ENCODE measurements at regions not wholly inside any gene's neighbourhood (a gene's known extent, or its start where the extent isn't known, plus 50 kb on each side); places are given as distances from the start of the nearest gene placed in this dataset.

DNA sequence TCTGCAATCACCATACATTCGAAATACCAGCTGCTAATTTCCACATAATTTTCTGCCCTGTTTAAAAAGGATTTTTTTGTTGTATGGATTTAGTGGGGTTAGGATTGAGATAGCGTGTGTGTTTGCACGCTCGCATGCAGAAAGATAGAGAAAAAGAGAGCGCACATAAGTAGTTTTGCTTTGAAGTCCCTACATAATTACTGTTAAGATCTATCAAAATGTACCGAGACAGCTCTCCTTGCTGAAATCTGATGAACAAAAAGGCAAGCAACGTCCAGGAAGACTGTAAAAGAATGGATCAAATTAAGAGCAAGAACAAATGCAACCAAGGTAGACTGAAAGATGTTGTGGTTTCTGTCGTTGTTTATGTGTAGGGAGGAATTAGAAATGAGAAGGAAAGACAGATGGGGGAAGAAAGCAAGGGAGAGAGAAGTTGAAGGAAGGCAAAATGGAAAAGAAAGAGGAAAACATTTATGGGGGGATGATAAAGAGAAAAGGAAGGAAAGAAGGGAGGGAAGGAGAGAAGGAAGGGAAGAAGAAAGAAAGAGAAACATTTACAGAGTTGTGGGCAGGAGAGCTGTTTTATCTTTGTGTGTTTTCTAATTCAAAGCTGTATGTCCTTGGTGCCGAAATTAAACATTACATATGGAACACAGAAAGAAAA is 522.3 kb downstream of the MED13L start:
- Histone ChIP-seq H3K4me1 (ENCODE audit: insufficient read depth, low read length) (peaks cover 7% of the 10 kb centered on the region), H3K9ac (ENCODE audit: low read depth, low read length) (no peak overlapping the region), H3K36me3 (ENCODE audit: insufficient read depth, low read length) (no peaks in the 10 kb centered on the region)

DNA sequence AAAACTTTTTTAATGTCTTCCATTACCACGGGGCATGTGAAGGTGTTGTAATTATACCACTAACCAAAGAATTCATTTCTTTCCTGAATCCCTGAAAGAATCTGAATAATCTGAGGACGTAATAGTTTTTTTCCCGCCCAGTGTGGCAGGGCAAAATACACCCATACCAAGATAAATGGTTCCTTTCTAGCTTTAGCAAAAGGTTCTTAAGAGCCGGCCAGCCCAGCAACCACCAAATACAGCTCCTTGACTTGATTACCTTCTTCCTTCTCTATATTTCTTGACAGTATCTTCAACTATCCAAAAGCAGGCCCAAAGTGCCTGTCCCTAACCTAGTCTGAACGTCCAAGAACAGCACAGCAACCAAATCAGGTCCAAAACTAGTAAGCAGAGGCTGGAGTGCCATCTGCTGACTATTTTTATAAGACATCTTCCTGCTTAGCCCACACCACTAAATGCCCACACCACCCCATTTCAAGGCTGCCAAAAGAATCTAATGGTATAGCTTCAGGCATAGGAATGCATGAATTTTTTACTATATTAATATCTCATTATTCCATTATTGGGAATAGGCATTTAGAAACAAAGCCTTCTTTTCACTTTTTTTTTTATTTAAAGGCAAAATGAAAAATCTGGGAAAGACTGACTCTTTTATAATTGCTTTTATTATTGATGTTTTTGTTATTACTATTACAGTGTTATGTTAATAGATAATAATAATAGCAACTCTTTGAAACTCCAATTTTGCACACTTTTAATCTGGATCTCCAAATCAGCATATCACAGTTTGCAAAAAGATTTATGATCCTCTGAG is 524.4 kb downstream of the MED13L start:
- no peaks in the 10 kb centered on the region for H3K9me3 ChIP-seq (ENCODE audit: control insufficient read depth, insufficient read depth, low read length)
- H3K9ac ChIP-seq (ENCODE audit: low read depth, low read length) = no peak overlapping the region
- peaks cover 7% of the 10 kb centered on the region for H3K4me1 ChIP-seq (ENCODE audit: insufficient read depth, low read length)
- no peaks in the 10 kb centered on the region for H3K36me3 ChIP-seq (ENCODE audit: insufficient read depth, low read length)

More for the DNA sequence above, 522.3 kb downstream of the MED13L start:
- H3K9me3 ChIP-seq (ENCODE audit: control insufficient read depth, insufficient read depth, low read length) = no peaks in the 10 kb centered on the region

DNA sequence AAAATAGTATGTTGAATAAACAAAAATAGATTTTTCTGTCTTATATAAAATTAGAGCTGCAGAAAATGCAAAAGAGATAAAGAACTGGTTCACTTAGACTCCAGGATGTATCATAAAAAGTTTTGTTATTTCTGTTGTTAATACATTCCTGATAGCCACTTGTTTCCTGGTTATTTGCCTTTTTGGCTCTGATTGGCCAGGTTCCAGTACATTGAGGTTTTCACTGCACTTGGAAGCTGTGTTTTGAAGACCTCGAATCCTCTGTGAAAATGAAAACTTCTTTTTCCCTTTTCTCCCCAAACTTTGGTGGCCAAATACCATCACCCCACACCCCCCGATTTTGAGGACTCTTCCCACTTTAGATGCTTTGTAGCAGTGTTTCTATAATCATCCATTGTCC is 525.3 kb downstream of the MED13L start:
- H3K9ac ChIP-seq (ENCODE audit: low read depth, low read length) = no peak overlapping the region
- no peaks in the 10 kb centered on the region for H3K9me3 ChIP-seq (ENCODE audit: control insufficient read depth, insufficient read depth, low read length)
- no peaks in the 10 kb centered on the region for H3K36me3 ChIP-seq (ENCODE audit: insufficient read depth, low read length)
- peaks cover 7% of the 10 kb centered on the region for H3K4me1 ChIP-seq (ENCODE audit: insufficient read depth, low read length)

DNA sequence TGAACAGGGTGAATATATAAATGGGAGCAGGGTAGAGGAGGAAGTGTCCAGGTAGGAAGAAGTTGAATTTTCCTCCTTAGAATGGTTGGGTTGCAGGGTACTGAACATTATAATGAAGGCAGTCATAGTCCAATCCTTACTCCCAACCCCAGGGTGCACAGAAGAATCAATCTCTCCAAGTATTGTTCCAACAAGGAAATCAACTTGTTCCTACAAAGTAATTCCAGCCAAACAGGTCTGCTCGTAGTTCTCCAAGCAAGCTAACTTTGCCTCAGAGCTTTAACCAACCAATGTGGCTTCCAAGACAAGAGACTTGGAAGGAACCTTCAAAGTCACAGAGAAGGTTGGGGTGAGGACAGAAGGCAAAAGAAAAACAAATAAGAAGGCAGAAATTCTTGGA is 527.2 kb downstream of the MED13L start:
- H3K9me3 ChIP-seq (ENCODE audit: control insufficient read depth, insufficient read depth, low read length) = no peaks in the 10 kb centered on the region
- H3K4me1 ChIP-seq (ENCODE audit: insufficient read depth, low read length) = no peaks in the 10 kb centered on the region; the same call in 1 of the 2 replicates
- H3K9ac ChIP-seq (ENCODE audit: low read depth, low read length) = no peak overlapping the region
- no peaks in the 10 kb centered on the region for H3K36me3 ChIP-seq (ENCODE audit: insufficient read depth, low read length)

DNA sequence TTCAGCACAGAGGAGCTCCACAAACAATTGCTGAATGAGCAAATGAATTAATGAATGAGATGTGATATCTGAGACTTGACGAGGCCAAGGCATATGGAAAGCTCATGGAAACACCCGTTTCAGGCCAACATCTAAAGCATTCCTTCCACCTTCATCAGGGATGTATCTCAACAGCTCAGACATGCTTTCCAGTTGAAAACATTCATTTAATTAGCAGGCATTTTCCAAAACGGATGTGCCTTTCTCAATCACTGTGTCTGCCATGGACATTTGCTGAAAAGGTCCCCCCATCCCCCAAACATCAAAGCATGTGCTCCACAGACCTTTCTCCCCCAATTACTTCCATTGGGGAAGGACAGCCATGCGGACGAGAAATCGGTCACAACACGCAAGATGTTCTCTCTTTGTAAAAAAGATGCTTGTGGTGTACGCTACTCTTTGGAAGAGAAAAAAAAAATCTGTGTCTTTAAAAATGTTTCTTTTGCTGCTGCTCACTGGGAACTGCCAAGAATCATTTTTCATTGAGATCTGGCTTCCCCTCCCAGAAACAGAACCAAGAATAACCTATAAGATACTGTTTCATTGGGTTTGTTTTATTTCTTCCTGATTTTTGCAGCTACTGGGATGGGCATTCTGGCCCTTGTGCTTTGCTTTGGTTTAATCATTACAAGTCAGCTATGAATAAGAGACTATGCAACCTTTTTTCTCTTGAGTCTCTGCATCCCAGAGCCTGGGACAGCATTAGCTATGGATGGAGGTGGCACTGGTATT is 528.2 kb downstream of the MED13L start:
- no peaks in the 10 kb centered on the region for H3K4me1 ChIP-seq (ENCODE audit: insufficient read depth, low read length)
- H3K36me3 ChIP-seq (ENCODE audit: insufficient read depth, low read length) = no peaks in the 10 kb centered on the region
- H3K9ac ChIP-seq (ENCODE audit: low read depth, low read length) = no peak overlapping the region
- no peaks in the 10 kb centered on the region for H3K9me3 ChIP-seq (ENCODE audit: control insufficient read depth, insufficient read depth, low read length)

DNA sequence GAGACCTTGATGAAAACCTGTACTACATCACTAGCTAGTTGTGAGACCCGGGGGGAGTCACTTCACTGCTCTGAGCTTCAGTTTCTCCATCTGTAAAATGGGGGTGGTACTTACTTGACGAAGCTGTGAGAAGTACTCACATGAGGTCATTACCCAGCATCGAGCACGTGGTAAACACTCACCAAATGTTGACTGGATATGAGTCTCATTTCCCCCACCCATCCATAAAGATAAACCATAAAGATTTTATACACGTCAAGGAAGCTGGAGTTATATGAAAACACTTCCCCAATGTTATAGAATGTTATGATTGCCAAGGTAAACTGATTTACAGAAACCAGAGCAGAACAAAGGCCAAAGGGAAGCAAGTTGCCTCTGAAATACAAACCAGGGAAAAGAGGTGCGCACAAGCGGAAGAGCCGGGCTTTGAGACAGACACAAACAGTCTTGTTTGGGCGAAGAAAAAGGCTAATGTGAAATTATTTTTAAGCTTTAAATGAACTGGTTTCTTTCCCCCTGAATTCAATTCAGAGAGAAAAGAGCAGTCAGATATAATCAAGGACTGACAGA is 536.8 kb downstream of the MED13L start:
- H3K36me3 ChIP-seq (ENCODE audit: insufficient read depth, low read length) = no peaks in the 10 kb centered on the region
- H3K4me1 ChIP-seq (ENCODE audit: insufficient read depth, low read length) = no peaks in the 10 kb centered on the region
- no peak overlapping the region for H3K9ac ChIP-seq (ENCODE audit: low read depth, low read length)
- no peaks in the 10 kb centered on the region for H3K9me3 ChIP-seq (ENCODE audit: control insufficient read depth, insufficient read depth, low read length)

DNA sequence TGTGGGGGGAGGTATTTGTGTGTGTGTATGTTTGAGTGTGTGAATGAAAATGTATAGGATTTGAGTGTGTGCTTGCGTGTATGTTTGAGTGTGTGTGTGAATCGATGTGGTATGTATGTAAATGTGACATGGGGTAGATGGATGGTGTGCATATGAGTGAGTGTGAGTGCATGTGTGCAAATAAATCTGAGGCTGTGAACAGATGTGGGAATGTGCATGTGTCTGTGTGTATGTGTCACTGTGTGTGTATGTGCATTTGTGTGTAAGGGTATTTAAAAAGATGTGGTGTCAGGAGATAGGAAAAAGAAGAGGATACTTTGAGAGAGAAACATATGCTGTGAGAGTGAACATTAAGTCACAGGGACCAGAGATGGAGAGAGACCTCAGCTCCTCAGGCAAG is 539.6 kb downstream of the MED13L start:
- no peaks in the 10 kb centered on the region for H3K9me3 ChIP-seq (ENCODE audit: control insufficient read depth, insufficient read depth, low read length)
- no peaks in the 10 kb centered on the region for H3K36me3 ChIP-seq (ENCODE audit: insufficient read depth, low read length)
- H3K9ac ChIP-seq (ENCODE audit: low read depth, low read length) = no peak overlapping the region
- no peaks in the 10 kb centered on the region for H3K4me1 ChIP-seq (ENCODE audit: insufficient read depth, low read length)

DNA sequence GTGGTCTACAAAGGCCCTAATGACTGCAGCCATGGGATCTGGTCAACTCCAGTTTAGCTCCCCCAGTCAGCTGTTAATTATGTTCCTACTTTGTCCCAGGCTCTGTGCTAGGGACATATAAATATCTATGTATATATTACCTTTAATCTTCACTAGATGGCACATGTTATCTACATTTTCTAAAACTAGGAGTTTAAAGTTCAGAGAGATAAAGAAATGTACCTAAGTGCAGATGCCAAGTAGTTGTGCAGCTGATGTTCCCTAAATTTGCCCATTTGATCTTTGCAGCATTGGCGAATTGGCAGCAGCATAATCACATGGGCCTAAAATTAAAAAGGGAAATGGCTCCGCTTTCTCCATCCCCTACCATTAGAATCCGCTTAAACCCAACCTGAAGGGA is 541.1 kb downstream of the MED13L start:
- H3K9ac ChIP-seq (ENCODE audit: low read depth, low read length) = no peak overlapping the region
- H3K36me3 ChIP-seq (ENCODE audit: insufficient read depth, low read length) = no peaks in the 10 kb centered on the region
- no peaks in the 10 kb centered on the region for H3K4me1 ChIP-seq (ENCODE audit: insufficient read depth, low read length)
- no peaks in the 10 kb centered on the region for H3K9me3 ChIP-seq (ENCODE audit: control insufficient read depth, insufficient read depth, low read length)

DNA sequence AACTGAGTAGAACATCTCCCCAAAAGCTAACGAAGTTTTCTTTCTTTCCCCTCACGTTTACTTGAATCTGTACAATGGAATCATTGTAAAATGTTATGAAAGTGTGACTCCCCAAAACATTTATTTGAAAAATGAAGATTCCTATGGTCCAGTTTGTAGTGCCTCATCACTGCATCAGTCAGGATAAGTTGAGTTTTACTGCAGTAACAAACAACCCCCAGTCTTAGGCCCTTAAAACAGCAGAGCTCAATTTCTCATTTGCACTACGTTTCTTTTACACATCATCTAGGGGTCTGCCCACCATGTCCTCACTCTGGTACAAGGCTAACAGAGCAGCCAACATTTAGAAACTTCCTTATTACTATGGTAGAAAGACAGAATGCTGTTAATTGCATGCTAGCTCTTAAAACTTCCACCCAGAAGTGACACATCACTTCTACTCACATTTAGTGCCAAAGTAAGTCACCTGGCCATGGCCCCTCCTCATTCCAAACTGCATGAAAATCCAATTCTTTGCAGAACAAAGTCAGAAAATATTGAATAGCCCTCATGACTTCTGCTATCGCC is 546.4 kb downstream of the MED13L start:
- Histone ChIP-seq H3K36me3 (ENCODE audit: insufficient read depth, low read length) (no peaks in the 10 kb centered on the region), H3K9ac (ENCODE audit: low read depth, low read length) (no peak overlapping the region), H3K9me3 (ENCODE audit: control insufficient read depth, insufficient read depth, low read length) (no peaks in the 10 kb centered on the region), H3K4me1 (ENCODE audit: insufficient read depth, low read length) (no peaks in the 10 kb centered on the region)

DNA sequence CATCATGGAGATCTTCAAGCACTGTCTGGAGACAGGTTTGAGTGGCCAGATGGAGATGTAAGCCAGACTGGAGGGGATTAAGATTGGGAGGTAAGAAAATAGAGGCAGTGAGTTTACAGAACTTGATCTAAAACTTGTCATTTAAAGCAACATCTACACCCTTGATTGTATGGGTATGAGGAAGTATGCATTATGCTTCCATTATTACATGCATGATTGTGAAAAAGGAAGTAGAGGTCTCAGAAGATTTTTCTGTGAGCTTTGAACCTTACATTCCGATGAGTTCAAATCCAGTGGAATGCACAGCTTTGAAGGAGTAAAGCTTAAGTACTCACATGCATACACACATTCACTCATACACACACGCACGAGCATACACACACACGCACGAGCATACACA is 550.8 kb downstream of the MED13L start:
- no peaks in the 10 kb centered on the region; the same call in 1 of the 2 replicates for H3K9me3 ChIP-seq (ENCODE audit: control insufficient read depth, insufficient read depth, low read length)
- no peak overlapping the region for H3K9ac ChIP-seq (ENCODE audit: low read depth, low read length)
- no peaks in the 10 kb centered on the region for H3K4me1 ChIP-seq (ENCODE audit: insufficient read depth, low read length)
- H3K36me3 ChIP-seq (ENCODE audit: insufficient read depth, low read length) = no peaks in the 10 kb centered on the region

DNA sequence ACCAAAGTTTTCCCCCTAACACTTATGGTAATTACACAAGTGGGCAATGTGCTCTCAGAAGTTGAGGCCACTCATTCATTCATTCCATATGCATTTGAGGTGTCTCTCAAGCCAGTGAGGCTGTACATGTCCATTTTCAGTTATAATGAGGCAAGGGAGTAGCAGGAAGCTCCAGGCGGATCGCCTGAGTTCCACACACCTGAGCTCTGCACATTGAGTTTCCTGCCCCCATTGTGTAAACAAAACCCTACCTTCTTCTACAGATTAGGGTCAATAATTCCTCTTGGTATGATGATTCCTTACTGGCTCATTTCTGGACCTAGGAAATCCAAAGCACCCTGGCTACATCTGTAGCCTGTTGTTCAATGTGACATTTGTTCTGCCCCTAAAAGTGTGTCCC is 555.3 kb downstream of the MED13L start:
- Histone ChIP-seq H3K4me1 (ENCODE audit: insufficient read depth, low read length) (no peaks in the 10 kb centered on the region), H3K36me3 (ENCODE audit: insufficient read depth, low read length) (no peaks in the 10 kb centered on the region), H3K9me3 (ENCODE audit: control insufficient read depth, insufficient read depth, low read length) (no peaks in the 10 kb centered on the region; the same call in 1 of the 2 replicates), H3K9ac (ENCODE audit: low read depth, low read length) (no peak overlapping the region)

DNA sequence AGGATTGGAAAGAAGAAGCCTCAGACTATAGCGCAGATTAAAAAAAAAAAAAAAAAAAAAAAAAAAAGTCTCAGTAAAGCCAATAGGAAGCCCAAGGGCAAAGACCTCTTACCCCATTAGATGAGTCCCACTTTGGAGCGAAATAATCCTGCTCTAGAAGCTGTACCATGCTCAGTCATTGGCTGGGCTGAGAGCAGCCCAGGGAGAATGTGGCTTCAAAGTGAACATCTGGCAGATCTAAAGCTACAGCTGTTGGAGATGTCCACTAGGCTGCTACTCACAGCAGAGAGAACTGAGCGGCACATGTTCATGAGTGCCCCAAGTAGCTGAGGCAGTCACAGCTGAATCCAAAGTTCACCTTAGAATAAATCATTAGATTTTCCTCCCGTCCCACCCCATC is 560.9 kb downstream of the MED13L start:
- no peaks in the 10 kb centered on the region for H3K9me3 ChIP-seq (ENCODE audit: control insufficient read depth, insufficient read depth, low read length)
- H3K36me3 ChIP-seq (ENCODE audit: insufficient read depth, low read length) = no peaks in the 10 kb centered on the region
- H3K4me1 ChIP-seq (ENCODE audit: insufficient read depth, low read length) = no peaks in the 10 kb centered on the region
- no peak overlapping the region for H3K9ac ChIP-seq (ENCODE audit: low read depth, low read length)

DNA sequence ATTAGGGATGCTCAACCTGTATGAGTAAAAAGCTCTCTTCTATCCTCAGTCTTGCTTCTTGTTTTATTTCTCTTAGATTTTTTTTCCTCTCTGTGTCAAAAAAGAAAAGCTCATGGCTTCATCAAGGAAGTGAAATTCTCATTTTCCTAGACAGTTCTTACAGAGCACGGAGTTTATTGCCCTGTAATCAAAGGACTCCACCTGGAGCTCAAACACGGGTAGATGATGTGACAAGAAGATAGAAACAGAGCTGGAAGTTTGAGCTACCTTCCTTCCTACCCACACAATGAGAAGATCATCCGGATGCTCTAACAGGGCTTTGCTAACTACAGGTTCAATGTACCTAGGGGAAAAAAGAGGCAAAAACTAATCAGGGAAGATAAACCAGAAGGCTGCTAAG is 564.8 kb downstream of the MED13L start:
- Histone ChIP-seq H3K9ac (ENCODE audit: low read depth, low read length) (no peak overlapping the region), H3K4me1 (ENCODE audit: insufficient read depth, low read length) (no peaks in the 10 kb centered on the region), H3K9me3 (ENCODE audit: control insufficient read depth, insufficient read depth, low read length) (no peaks in the 10 kb centered on the region), H3K36me3 (ENCODE audit: insufficient read depth, low read length) (no peaks in the 10 kb centered on the region)

DNA sequence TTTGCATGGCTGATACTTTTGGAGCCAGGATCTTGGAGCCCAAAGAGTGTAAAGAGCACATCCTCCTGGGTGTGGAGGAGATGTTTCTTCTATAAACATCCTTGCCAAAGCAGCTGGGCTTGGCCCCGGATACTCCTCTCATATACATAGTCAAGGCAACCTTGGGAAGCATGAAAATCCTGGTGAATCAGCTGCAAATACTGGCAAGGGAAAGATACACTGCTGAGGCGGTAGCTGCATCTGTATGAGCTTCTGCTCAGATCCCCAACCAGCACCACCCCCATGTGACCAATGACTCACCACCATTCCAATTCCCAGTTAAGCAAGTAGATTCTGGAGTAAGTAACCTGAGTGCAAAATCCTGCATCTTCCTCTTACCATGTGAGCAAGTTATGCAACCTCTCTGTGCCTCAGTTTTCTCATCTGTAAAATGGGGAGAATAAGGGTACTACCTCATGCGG is 567.4 kb downstream of the MED13L start:
- no peaks in the 10 kb centered on the region for H3K9me3 ChIP-seq (ENCODE audit: control insufficient read depth, insufficient read depth, low read length)
- H3K9ac ChIP-seq (ENCODE audit: low read depth, low read length) = no peak overlapping the region
- H3K4me1 ChIP-seq (ENCODE audit: insufficient read depth, low read length) = no peaks in the 10 kb centered on the region
- H3K36me3 ChIP-seq (ENCODE audit: insufficient read depth, low read length) = no peaks in the 10 kb centered on the region

Measured in ES-I3 (cell line).